GM03348 (cell line): ENCODE measurements at regions not wholly inside any gene's neighbourhood (a gene's known extent, or its start where the extent isn't known, plus 50 kb on each side); places are given as distances from the start of the nearest gene placed in this dataset.
A peak's percentile ranks its signal among the peaks of the same experiment; 100 is the strongest.
"Not testable (repeated sequence)": the region's sequence is repeated elsewhere in the genome, so short reads cannot be mapped to it uniquely, and the experiment has no call there.

Source experiments
- DNase-seq: peaks from one replicate; pipeline ENCODE4 v3.0.0; 2012; ENCODE audit warnings: low spot score

GRCh38 chrY:18599606-18600005 is 53.1 kb downstream of the HSFY1 start:
- DNase-seq = not testable (repeated sequence)

- not testable (repeated sequence) for DNase-seq
Observed at GRCh38 chrY:18601287-18601686, 54.8 kb downstream of the HSFY1 start.

DNA sequence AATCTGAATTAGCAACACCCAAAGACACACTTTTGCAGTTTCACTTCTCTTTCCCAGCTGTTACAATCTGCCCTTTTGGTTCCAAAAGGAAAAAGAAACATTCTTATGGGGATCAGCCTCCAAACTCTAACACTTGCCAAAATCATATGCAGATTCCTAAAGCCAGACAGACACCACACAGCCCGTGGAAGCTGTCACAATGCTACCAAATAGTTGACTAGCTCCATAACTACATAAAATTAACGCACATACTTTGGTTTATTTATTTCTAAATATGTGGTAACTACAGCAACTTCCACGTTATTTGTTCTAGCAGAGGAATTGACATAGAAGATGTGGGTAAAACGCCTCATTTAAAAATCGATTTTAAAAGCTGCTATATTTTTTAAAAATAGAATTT is 59.7 kb downstream of the HSFY1 start:
- DNase-seq = not testable (repeated sequence)

DNA sequence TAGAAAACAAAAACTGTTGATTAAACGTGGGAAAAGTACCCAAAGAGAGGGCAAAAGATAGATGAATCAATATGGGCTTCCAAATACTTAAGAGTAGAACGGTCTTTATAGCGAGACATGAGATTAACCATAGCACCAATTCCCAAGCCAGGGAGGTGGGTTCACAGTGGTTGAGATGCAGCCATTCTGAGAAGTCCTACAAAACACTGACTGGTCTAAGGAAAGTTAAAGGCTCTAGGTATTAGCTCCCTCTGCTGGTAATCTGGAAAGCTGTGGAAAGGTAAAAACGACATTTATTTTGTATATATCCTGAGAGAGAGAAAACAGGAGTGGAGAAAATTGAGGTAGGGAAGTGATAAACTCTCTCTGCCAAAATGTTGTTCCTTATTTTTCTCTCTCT is 61.7 kb downstream of the HSFY1 start:
- not testable (repeated sequence) for DNase-seq

DNA sequence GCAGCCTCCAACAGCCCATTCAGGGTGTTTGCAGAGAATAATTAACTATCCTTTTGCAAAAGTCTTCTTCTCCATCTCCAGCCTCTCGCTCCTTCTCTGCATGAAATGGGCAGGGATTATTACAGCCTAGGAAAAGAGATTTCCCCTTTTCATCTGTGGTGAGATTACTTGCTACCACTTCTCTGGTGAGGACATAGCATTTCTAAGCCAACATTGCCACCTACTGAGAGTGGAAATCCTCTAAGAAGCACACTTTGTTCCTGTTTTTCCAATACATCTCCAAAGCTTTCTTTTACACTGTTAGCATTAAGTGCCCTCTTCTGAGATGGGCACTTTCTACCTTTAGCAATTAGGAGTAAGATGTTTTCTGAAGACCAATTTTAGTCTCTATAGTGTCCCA is 69.3 kb downstream of the HSFY1 start:
- not testable (repeated sequence) for DNase-seq

DNA sequence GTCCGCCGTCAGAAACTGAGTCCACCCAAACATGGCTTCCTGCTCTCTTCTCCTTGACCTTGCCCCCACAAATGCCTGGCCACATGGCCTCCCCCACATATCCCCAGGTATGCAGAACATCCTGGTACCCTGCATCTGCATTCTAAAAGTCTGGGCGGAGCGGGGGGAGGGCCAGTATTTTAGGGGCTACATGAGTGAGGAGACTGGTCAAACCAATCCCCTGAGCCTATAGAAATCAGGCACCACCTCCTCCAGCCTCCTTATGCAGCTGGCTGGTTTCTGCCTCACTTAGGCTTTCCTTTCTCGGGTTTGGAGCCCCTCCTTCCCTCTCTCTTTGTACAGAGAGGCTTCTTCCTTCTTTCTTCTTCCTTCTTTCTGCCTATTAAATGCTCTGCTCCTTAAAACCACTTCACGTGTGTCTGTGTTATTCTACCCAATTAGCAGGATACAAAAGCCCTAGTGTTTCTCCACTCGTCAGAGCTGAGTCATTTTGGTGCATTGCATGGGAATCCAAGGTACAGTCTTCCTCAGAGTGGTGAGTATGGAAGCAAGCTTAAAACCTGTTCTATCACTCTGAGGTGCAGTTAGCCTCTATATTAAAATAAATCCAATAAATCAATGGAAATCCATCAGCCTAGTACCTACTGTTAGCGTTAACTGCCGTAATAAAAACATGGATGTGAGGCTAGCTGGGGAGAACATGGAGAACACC is 83.4 kb downstream of the HSFY1 start:
- not testable (repeated sequence) for DNase-seq

DNA sequence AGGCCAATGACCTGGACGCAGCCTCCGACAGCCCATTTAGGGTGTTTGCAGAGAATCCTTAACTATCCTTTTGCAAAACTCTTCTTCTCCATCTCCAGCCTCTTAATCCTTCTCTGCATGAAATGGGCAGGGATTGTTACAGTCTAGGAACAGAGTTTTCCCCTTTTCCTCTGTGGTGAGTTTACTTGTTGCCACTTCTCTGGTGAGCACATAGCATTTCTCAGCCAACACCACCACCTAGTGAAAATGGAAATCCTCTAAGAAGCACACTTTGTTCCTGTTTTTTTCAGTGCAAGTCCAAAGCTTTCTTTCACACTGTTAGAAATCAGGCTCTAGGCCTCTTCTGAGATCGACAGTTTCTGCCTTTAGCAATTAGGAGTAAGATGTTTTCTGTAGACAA is 84.1 kb downstream of the HSFY1 start:
- DNase-seq = not testable (repeated sequence)

DNA sequence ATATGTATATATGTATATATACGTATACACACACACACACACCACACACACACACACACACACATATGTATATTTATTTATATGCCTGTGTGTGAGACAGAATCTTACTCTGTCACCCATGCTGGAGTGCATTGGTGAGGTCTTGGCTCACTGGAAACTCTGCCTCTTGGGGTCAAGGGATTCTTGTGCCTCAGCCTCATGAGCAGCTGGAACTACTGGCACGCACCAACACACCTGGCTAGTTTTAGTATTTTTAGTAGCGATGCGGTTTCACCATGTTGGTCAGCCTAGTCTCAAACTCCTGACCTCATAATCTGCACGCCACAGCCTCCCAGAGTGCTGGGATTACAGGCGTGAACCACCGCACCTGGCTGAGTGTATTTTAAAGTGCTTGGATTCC is 85.1 kb downstream of the HSFY1 start:
- DNase-seq = not testable (repeated sequence)

- DNase-seq = no peak
Observed at GRCh38 chrY:18650746-18651145, 104.2 kb downstream of the HSFY1 start.

- no peak for DNase-seq
Observed at GRCh38 chrY:18664559-18664958, 109.0 kb downstream of the HSFY2 start.

GRCh38 chrY:18669790-18670189 is 103.7 kb downstream of the HSFY2 start:
- DNase-seq = peak; percentile 18

DNA sequence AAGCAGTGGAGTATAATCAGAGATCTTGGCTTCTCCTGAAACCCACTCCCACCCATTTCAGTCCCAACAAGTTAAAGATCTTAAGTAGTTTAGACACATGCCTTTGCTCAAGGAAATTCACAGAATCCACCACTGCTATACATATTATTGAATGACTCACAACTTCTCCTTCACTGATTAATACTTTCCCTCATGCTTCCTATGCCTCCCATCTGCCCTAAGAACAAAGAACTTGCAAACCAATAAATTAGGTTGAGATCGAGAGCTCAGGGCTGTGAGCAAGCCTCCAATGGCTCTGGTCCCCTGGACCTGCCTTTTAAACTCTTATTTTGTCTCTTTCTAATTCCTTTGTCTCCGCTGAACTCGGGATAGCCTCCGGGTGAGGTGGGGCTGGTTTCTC is 101.6 kb downstream of the HSFY2 start:
- no peak for DNase-seq

DNA sequence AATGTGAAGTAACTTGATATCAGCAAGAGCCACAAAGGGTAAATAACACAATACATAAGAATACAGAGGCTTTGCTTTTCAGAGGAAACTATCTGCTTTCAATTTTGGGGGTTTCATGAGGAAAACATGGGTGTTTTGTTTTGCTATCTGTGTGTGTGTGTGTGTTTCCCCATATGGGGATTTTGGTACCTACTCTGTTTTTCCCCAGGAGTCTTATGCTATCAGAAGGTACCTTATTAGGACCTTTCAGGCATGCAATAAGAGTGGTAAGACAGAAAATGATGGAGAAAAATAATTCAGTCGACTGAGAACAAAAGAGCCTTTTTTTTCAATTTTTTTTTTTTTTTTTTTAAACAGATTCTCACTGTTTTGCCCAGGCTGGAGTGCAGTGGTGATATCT is 87.5 kb downstream of the HSFY2 start:
- not testable (repeated sequence) for DNase-seq

- DNase-seq = not testable (repeated sequence)
Observed at GRCh38 chrY:18688362-18688761, 85.2 kb downstream of the HSFY2 start.

DNA sequence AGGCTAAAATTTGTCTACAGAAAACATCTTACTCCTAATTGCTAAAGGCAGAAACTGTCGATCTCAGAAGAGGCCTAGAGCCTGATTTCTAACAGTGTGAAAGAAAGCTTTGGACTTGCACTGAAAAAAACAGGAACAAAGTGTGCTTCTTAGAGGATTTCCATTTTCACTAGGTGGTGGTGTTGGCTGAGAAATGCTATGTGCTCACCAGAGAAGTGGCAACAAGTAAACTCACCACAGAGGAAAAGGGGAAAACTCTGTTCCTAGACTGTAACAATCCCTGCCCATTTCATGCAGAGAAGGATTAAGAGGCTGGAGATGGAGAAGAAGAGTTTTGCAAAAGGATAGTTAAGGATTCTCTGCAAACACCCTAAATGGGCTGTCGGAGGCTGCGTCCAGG is 84.1 kb downstream of the HSFY2 start:
- DNase-seq = not testable (repeated sequence)

- not testable (repeated sequence) for DNase-seq
Observed at GRCh38 chrY:18689890-18690593, 83.5 kb downstream of the HSFY2 start.

DNA sequence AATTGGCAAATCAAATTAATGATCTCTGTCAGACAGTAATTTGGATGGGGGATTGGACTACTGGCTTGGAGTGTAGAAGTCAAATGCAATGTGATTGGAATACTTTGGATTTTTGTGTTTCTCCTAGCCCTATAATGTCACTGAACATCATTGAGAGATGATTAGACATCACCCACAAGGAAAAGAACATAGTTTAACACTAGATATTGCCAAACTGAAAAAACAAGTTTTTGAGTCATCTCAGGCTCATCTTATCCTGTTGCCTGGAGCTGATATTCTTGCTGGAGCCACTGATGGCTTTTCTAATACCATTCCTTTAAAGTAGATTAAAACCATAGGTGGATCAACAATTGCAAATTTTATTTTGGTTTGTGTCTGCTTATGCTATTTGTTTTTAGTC is 76.7 kb downstream of the HSFY2 start:
- DNase-seq = not testable (repeated sequence)

GRCh38 chrY:18704198-18704597 is 69.3 kb downstream of the HSFY2 start:
- DNase-seq = not testable (repeated sequence)

DNA sequence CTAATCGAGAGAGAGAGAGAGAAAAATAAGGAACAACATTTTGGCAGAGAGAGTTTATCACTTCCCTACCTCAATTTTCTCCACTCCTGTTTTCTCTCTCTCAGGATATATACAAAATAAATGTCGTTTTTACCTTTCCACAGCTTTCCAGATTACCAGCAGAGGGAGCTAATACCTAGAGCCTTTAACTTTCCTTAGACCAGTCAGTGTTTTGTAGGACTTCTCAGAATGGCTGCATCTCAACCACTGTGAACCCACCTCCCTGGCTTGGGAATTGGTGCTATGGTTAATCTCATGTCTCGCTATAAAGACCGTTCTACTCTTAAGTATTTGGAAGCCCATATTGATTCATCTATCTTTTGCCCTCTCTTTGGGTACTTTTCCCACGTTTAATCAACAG is 61.8 kb downstream of the HSFY2 start:
- DNase-seq = not testable (repeated sequence)

DNA sequence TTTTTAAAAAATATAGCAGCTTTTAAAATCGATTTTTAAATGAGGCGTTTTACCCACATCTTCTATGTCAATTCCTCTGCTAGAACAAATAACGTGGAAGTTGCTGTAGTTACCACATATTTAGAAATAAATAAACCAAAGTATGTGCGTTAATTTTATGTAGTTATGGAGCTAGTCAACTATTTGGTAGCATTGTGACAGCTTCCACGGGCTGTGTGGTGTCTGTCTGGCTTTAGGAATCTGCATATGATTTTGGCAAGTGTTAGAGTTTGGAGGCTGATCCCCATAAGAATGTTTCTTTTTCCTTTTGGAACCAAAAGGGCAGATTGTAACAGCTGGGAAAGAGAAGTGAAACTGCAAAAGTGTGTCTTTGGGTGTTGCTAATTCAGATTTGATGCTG is 59.8 kb downstream of the HSFY2 start:
- DNase-seq = not testable (repeated sequence)

DNA sequence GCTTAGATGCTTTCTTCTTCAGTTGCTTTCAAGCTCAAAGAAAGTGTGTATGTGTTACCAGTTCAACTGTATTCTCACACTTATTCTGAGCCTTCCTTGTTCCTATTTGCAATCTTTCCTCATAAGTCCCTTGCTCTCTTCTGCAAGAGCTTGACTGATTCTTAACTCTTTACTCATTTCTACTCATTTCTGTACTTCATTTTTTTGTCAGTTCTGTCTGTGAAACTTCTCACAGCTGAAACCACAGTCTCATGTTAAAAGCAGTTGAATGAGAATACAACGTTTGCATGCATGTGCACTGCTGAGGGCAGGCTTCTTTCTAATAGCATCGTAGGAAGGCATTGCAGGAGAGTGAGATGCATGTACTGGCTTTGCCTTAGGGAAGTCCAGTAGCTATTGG is 54.8 kb downstream of the HSFY2 start:
- DNase-seq = not testable (repeated sequence)

DNA sequence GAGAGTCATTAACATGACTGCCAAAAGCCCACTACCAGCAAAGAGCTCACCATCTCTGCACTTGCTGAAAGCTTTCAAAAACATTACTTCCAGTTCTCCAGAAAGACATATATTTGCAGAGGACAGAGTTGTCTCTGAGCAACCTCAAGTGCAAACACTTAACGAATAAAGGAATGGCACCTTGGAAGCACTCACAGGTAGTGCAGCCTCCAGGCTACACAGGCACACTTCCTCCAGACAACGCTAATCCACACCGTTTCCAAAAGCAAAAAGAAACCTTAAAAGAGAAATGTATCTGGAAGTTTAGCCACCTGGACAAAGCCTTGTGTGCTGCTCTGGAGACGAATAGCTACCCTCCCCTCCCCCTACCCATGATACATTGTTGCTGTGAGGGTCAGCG is 53.1 kb downstream of the HSFY2 start:
- DNase-seq = not testable (repeated sequence)
